GM23338 (cell line): ENCODE measurements at regions not wholly inside any gene's neighbourhood (a gene's known extent, or its start where the extent isn't known, plus 50 kb on each side); places are given as distances from the start of the nearest gene placed in this dataset.
A peak's percentile ranks its signal among the peaks of the same experiment; 100 is the strongest.

Source experiments
- ATAC-seq: fragments of 200-7000 bp; cut with Tn5 transposase; 3 replicates; pipeline ENCODE4 v1.9.1; 2020
- DNase-seq: peaks from one replicate; pipeline ENCODE4 v3.0.0-alpha.2; 2015; ENCODE audit warnings: low spot score
- H2AFZ ChIP-seq: fragments of 200-600 bp; sonication (generic); 2 replicates; pipeline ENCODE4 v1.8.0; 2016; ENCODE audit warnings: antibody characterized with exemption, mild to moderate bottlenecking, moderate library complexity
- H3F3A ChIP-seq: fragments of 200-600 bp; sonication (generic); replicated peaks from 2 replicates; pipeline ENCODE4 v1.8.0; 2017; ENCODE audit warnings: antibody characterized with exemption, mixed run types, low read depth
- H3K27ac ChIP-seq: fragments of 200-600 bp; sonication (generic); 2 replicates; pipeline ENCODE4 v1.6.1; 2016; ENCODE audit warnings: low read depth
- H3K27me3 ChIP-seq: fragments of 200-600 bp; sonication (generic); 2 replicates; pipeline ENCODE4 v1.8.0; 2016; ENCODE audit warnings: mild to moderate bottlenecking, mixed run types, moderate library complexity; ENCODE audit not compliant: insufficient read depth
- H3K36me3 ChIP-seq: fragments of 200-600 bp; sonication (generic); 2 replicates; pipeline ENCODE4 v1.8.0; 2016; ENCODE audit warnings: mild to moderate bottlenecking; ENCODE audit not compliant: insufficient read depth
- H3K4me1 ChIP-seq: fragments of 200-600 bp; sonication (generic); 2 replicates; pipeline ENCODE4 v1.8.0; 2016; ENCODE audit warnings: mild to moderate bottlenecking, moderate library complexity; ENCODE audit not compliant: insufficient read depth
- H3K4me2 ChIP-seq: fragments of 200-600 bp; sonication (generic); 2 replicates; pipeline ENCODE4 v1.7.1; 2017; ENCODE audit warnings: mixed run types
- H3K4me3 ChIP-seq: fragments of 200-600 bp; sonication (generic); 2 replicates; pipeline ENCODE4 v1.6.1; 2016; ENCODE audit warnings: mixed run types
- H3K79me2 ChIP-seq: fragments of 200-600 bp; sonication (generic); replicated peaks from 2 replicates; pipeline ENCODE4 v1.8.0; 2017; ENCODE audit warnings: mild to moderate bottlenecking; ENCODE audit not compliant: insufficient read depth
- H3K9me2 ChIP-seq: fragments of 200-600 bp; sonication (generic); 2 replicates; pipeline ENCODE4 v1.8.0; 2017; ENCODE audit not compliant: insufficient read depth
- H4K20me1 ChIP-seq: fragments of 200-600 bp; sonication (generic); replicated peaks from 2 replicates; pipeline ENCODE4 v1.8.0; 2017; ENCODE audit warnings: mild to moderate bottlenecking; ENCODE audit not compliant: insufficient read depth
- H3K27ac Mint-ChIP-seq: 2 replicates; pipeline ENCODE4 v1.8.0; 2020; ENCODE audit warnings: inconsistent platforms, mild to moderate bottlenecking, moderate library complexity, mixed read lengths
- H3K27me3 Mint-ChIP-seq: 3 replicates; pipeline ENCODE4 v1.8.0; 2022; ENCODE audit warnings: low read depth, mild to moderate bottlenecking, moderate library complexity, mixed read lengths, inconsistent platforms; ENCODE audit not compliant: insufficient read depth, poor library complexity
- H3K36me3 Mint-ChIP-seq: 3 replicates; pipeline ENCODE4 v1.8.0; 2021; ENCODE audit warnings: low read depth, mild to moderate bottlenecking, inconsistent platforms, moderate library complexity, mixed read lengths
- H3K4me1 Mint-ChIP-seq: 3 replicates; pipeline ENCODE4 v1.8.0; 2020; ENCODE audit warnings: mild to moderate bottlenecking, inconsistent platforms, mixed read lengths
- H3K4me3 Mint-ChIP-seq: 3 replicates; pipeline ENCODE4 v1.8.0; 2021; ENCODE audit warnings: moderate library complexity, mild to moderate bottlenecking, inconsistent platforms, mixed read lengths
- H3K9me3 Mint-ChIP-seq: 3 replicates; pipeline ENCODE4 v1.8.0; 2020; ENCODE audit warnings: moderate library complexity, mild to moderate bottlenecking, inconsistent platforms, mixed read lengths
- ETS1 ChIP-seq: IDR thresholded peaks from 2 replicates; pipeline ENCODE4 v1.6.1; 2016; ENCODE audit warnings: antibody characterized with exemption
- EZH2 ChIP-seq: fragments of 200-600 bp; sonication (generic); IDR thresholded peaks from one replicate; pipeline ENCODE4 v1.8.0; 2017; ENCODE audit warnings: antibody characterized with exemption, mild to moderate bottlenecking, low read depth; ENCODE audit not compliant: unreplicated experiment
- EZH2phosphoT487 ChIP-seq: fragments of 200-600 bp; sonication (generic); IDR thresholded peaks from one replicate; pipeline ENCODE4 v1.8.1; 2018; ENCODE audit warnings: antibody characterized with exemption; ENCODE audit not compliant: unreplicated experiment
- JUNB ChIP-seq: IDR thresholded peaks from one replicate; pipeline ENCODE4 v1.6.1; 2016; ENCODE audit warnings: antibody characterized with exemption; ENCODE audit not compliant: unreplicated experiment
- NANOG ChIP-seq: IDR thresholded peaks from 2 replicates; pipeline ENCODE4 v1.6.1; 2016; ENCODE audit warnings: antibody characterized with exemption, borderline replicate concordance
- ZNF331 ChIP-seq: fragments of 250-450 bp; sonication (Bioruptor Pico); IDR thresholded peaks from 2 replicates; pipeline ENCODE4 v1.5.0; 2020; ENCODE audit warnings: low read depth, mild to moderate bottlenecking, moderate library complexity
- TF ChIP-seq, protein P1 (sequence below), 2 experiments: fragments of 200-600 bp in 1 of 2; sonication (generic) in 1 of 2; conservative IDR thresholded peaks; 2 replicates each; pipeline versions ENCODE4 v1.5.1 to v1.6.1; 2016 to 2017; ENCODE audit warnings: antibody characterized with exemption in 2 of 2, low read depth in 2 of 2, mild to moderate bottlenecking in 2 of 2, moderate library complexity in 1 of 2

GRCh38 chr12:88431246-88431645, 149.0 kb downstream of the KITLG start:
- no peak overlapping the region for H3K4me2 ChIP-seq
- peaks cover 3% of the 10 kb centered on the region; the same call in 1 of the 3 replicates for H3K9me3 Mint-ChIP-seq
- no peak for TF ChIP-seq JUNB
- TF ChIP-seq EZH2phosphoT487 = no peak
- TF ChIP-seq ZNF331 (CRISPR knock-in tag) = no peak
- TF ChIP-seq ETS1 = no peak
- TF ChIP-seq, protein P1, sequence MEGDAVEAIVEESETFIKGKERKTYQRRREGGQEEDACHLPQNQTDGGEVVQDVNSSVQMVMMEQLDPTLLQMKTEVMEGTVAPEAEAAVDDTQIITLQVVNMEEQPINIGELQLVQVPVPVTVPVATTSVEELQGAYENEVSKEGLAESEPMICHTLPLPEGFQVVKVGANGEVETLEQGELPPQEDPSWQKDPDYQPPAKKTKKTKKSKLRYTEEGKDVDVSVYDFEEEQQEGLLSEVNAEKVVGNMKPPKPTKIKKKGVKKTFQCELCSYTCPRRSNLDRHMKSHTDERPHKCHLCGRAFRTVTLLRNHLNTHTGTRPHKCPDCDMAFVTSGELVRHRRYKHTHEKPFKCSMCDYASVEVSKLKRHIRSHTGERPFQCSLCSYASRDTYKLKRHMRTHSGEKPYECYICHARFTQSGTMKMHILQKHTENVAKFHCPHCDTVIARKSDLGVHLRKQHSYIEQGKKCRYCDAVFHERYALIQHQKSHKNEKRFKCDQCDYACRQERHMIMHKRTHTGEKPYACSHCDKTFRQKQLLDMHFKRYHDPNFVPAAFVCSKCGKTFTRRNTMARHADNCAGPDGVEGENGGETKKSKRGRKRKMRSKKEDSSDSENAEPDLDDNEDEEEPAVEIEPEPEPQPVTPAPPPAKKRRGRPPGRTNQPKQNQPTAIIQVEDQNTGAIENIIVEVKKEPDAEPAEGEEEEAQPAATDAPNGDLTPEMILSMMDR (conservative IDR thresholded peaks at IDR 0.05; ENCODE audit: low read depth in 2 of 2) = peak; percentile 11 to 26; a peak in 2 of 4 replicates
- TF ChIP-seq EZH2 = no peak
- no peak for TF ChIP-seq NANOG
- ATAC-seq = no peak; the same call in 2 of the 3 replicates
- peaks cover 3% of the 10 kb centered on the region; the same call in 1 of the 3 replicates for H3K36me3 Mint-ChIP-seq
- no peak overlapping the region for H3K27ac ChIP-seq
- H3K36me3 ChIP-seq = no peaks in the 10 kb centered on the region
- H3K27me3 Mint-ChIP-seq = peaks cover 1% of the 10 kb centered on the region
- no peaks in the 10 kb centered on the region for H3F3A ChIP-seq
- H3K4me1 Mint-ChIP-seq = peaks cover 10% of the 10 kb centered on the region; the same call in 2 of the 3 replicates
- H3K4me3 ChIP-seq = no peak overlapping the region
- peaks cover 5% of the 10 kb centered on the region; the same call in 1 of the 2 replicates for H3K4me1 ChIP-seq
- no peak overlapping the region for H2AFZ ChIP-seq
- H4K20me1 ChIP-seq = no peaks in the 10 kb centered on the region
- H3K4me3 Mint-ChIP-seq = no peak overlapping the region
- no peak for DNase-seq
- H3K79me2 ChIP-seq = no peaks in the 10 kb centered on the region
- no peaks in the 10 kb centered on the region for H3K9me2 ChIP-seq
- H3K27me3 ChIP-seq = no peaks in the 10 kb centered on the region
- no peak overlapping the region for H3K27ac Mint-ChIP-seq

- Histone ChIP-seq H3K4me1 (peaks cover 5% of the 10 kb centered on the region; the same call in 1 of the 2 replicates), H3F3A (no peaks in the 10 kb centered on the region), H3K9me2 (no peaks in the 10 kb centered on the region), H3K36me3 (no peaks in the 10 kb centered on the region), H3K27me3 (no peaks in the 10 kb centered on the region), H3K4me3 (no peak overlapping the region), H2AFZ (peak overlapping the region; percentile 9; the same call in 1 of the 2 replicates), H3K27ac (no peak overlapping the region), H3K79me2 (no peaks in the 10 kb centered on the region), H3K4me2 (no peak overlapping the region), H4K20me1 (no peaks in the 10 kb centered on the region)
- ATAC-seq (no peak), DNase-seq (no peak)
- H3K4me3 Mint-ChIP-seq = no peak overlapping the region
- peak overlapping the region; percentile 14; the same call in 1 of the 2 replicates for H3K27ac Mint-ChIP-seq
- TF ChIP-seq ZNF331 (CRISPR knock-in tag) (no peak), EZH2phosphoT487 (no peak), JUNB (no peak)
- H3K36me3 Mint-ChIP-seq = peaks cover 12% of the 10 kb centered on the region; the same call in 2 of the 3 replicates
- H3K4me1 Mint-ChIP-seq = peaks cover 10% of the 10 kb centered on the region; the same call in 2 of the 3 replicates
- H3K27me3 Mint-ChIP-seq = no peaks in the 10 kb centered on the region
- H3K9me3 Mint-ChIP-seq = peaks cover 12% of the 10 kb centered on the region
Measured at GRCh38 chr12:88432531-88433490, 147.5 kb downstream of the KITLG start.
